Activated T-cell treated with anti-CD3 and anti-CD28 coated beads for 48 hours (primary cell): ENCODE measurements at regions not wholly inside any gene's neighbourhood (a gene's known extent, or its start where the extent isn't known, plus 50 kb on each side); places are given as distances from the start of the nearest gene placed in this dataset.

Source experiments
- DNase-seq: peaks from one replicate; pipeline ENCODE4 v3.0.0-alpha.2; 2020; ENCODE audit warnings: low read depth

GRCh38 chr9:106531491-106531890, 331.5 kb upstream of the ZNF462 start:
- DNase-seq: no peak

GRCh38 chr9:106532306-106533015, 330.5 kb upstream of the ZNF462 start:
- DNase-seq: no peak

- DNase-seq: no peak
Measured at GRCh38 chr9:106534800-106535199, 328.2 kb upstream of the ZNF462 start.

- DNase-seq: no peak
Measured at GRCh38 chr9:106535439-106535838, 327.5 kb upstream of the ZNF462 start.

- DNase-seq: no peak
Measured at GRCh38 chr9:106557996-106558667, 304.8 kb upstream of the ZNF462 start.

- no peak for DNase-seq
Measured at GRCh38 chr9:106560540-106560939, 302.4 kb upstream of the ZNF462 start.

GRCh38 chr9:106575823-106576222, 287.1 kb upstream of the ZNF462 start:
- no peak for DNase-seq

- DNase-seq: no peak
Measured at GRCh38 chr9:106576232-106576760, 286.7 kb upstream of the ZNF462 start.

GRCh38 chr9:106577121-106577520, 285.8 kb upstream of the ZNF462 start:
- no peak for DNase-seq

- DNase-seq: no peak
Measured at GRCh38 chr9:106580546-106580945, 282.4 kb upstream of the ZNF462 start.

- DNase-seq: no peak
Measured at GRCh38 chr9:106581973-106582372, 281.0 kb upstream of the ZNF462 start.

GRCh38 chr9:106583751-106584150, 279.2 kb upstream of the ZNF462 start:
- DNase-seq: no peak

GRCh38 chr9:106587042-106587441, 275.9 kb upstream of the ZNF462 start:
- DNase-seq: no peak

GRCh38 chr9:106588626-106589025, 274.3 kb upstream of the ZNF462 start:
- no peak for DNase-seq

- DNase-seq: no peak
Measured at GRCh38 chr9:106590759-106591505, 272.0 kb upstream of the ZNF462 start.

GRCh38 chr9:106593201-106593600, 269.8 kb upstream of the ZNF462 start:
- DNase-seq: no peak

- DNase-seq: no peak
Measured at GRCh38 chr9:106596984-106597383, 266.0 kb upstream of the ZNF462 start.

- no peak for DNase-seq
Measured at GRCh38 chr9:106600955-106601560, 261.9 kb upstream of the ZNF462 start.

- no peak for DNase-seq
Measured at GRCh38 chr9:106602344-106602743, 260.6 kb upstream of the ZNF462 start.

GRCh38 chr9:106613250-106613737, 249.7 kb upstream of the ZNF462 start:
- DNase-seq: no peak

GRCh38 chr9:106615118-106615889, 247.7 kb upstream of the ZNF462 start:
- DNase-seq: no peak
